Fibroblast of lung (primary cell): ENCODE measurements at regions not wholly inside any gene's neighbourhood (a gene's known extent, or its start where the extent isn't known, plus 50 kb on each side); places are given as distances from the start of the nearest gene placed in this dataset.

Experiments
- DNase-seq, 2 donors: peaks; one replicate each; pipeline versions ENCODE4 v3.0.0 to v3.0.0-alpha.2; 2010; ENCODE audit warnings: low read depth in 2 of 2
- H2AFZ ChIP-seq: 2 replicates; pipeline ENCODE4 v1.5.1; 2012; ENCODE audit warnings: low read length, control low read depth, inconsistent platforms
- H3K27ac ChIP-seq: 2 replicates; pipeline ENCODE4 v1.5.1; 2011; ENCODE audit warnings: low read length, control low read depth; ENCODE audit not compliant: insufficient read depth
- H3K27me3 ChIP-seq: 2 replicates; pipeline ENCODE4 v1.5.1; 2011; ENCODE audit warnings: mild to moderate bottlenecking, low read length; ENCODE audit not compliant: control insufficient read depth, insufficient read depth
- H3K36me3 ChIP-seq: 2 replicates; pipeline ENCODE4 v1.5.1; 2011; ENCODE audit warnings: low read length; ENCODE audit not compliant: control insufficient read depth, insufficient read depth
- H3K4me1 ChIP-seq: 2 replicates; pipeline ENCODE4 v1.5.1; 2011; ENCODE audit warnings: low read length; ENCODE audit not compliant: control insufficient read depth, insufficient read depth; ENCODE audit errors: extremely low read depth
- H3K4me2 ChIP-seq: 2 replicates; pipeline ENCODE4 v1.5.1; 2011; ENCODE audit warnings: low read length, control low read depth; ENCODE audit not compliant: insufficient read depth; ENCODE audit errors: extremely low read depth
- H3K4me3 ChIP-seq, 4 experiments: fragments of 200-600 bp in 1 of 4; sonication (generic) in 1 of 4; replicated peaks in 1 of 4; 2 replicates each; pipeline ENCODE4 v1.5.1; 2011 to 2016; ENCODE audit warnings: low read length in 4 of 4, low read depth in 3 of 4, mild to moderate bottlenecking in 3 of 4, control low read depth in 2 of 4, inconsistent platforms in 1 of 4, mixed read lengths in 1 of 4; ENCODE audit not compliant: insufficient read depth in 1 of 4; ENCODE audit errors: control extremely low read depth in 1 of 4
- H3K79me2 ChIP-seq: 2 replicates; pipeline ENCODE4 v1.5.1; 2012; ENCODE audit warnings: mild to moderate bottlenecking, low read length, inconsistent platforms; ENCODE audit not compliant: control insufficient read depth, insufficient read depth
- H3K9ac ChIP-seq: 2 replicates; pipeline ENCODE4 v1.5.1; 2011; ENCODE audit warnings: mild to moderate bottlenecking, low read length, control low read depth; ENCODE audit not compliant: insufficient read depth
- H3K9me3 ChIP-seq: 2 replicates; pipeline ENCODE4 v1.5.1; 2012; ENCODE audit warnings: low read depth, low read length; ENCODE audit not compliant: control insufficient read depth, insufficient read depth
- H4K20me1 ChIP-seq: 2 replicates; pipeline ENCODE4 v1.5.1; 2011; ENCODE audit warnings: low read length; ENCODE audit not compliant: control insufficient read depth, insufficient read depth; ENCODE audit errors: extremely low read depth
- EZH2 ChIP-seq: IDR thresholded peaks from 2 replicates; pipeline ENCODE4 v1.5.1; 2012; ENCODE audit warnings: low read length, control low read depth, mild to moderate bottlenecking; ENCODE audit errors: missing control alignments
- TF ChIP-seq, protein P1 (sequence below), 2 donors: IDR thresholded peaks in 1 of 2; conservative IDR thresholded peaks in 1 of 2; 1 replicate in 1 of 2; 2 replicates in 1 of 2; pipeline ENCODE4 v1.5.1; 2011 to 2012; ENCODE audit warnings: low read length in 2 of 2, control low read depth in 1 of 2, inconsistent platforms in 1 of 2, low read depth in 1 of 2, mild to moderate bottlenecking in 1 of 2

DNA sequence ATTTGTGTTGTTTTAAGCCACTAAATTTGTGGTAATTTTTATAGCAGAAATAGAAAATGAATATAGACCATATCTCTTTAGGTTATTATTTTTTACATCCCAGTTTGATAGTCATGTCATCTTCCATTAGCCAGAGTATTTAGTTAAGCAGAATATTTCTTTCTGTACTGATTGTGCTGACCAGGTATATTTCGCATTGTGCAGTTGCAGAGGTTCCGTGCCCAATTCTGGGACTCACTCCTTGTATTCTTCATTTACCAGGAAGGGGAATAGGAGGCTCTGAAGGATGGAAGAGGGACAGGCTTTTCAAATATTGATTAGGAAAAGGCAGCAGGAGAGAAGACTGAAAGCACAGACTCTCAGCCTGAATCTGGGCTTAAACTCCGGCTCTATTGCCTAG lies 217.8 kb downstream of the AKAP7 start:
- Histone ChIP-seq H3K27me3 (peaks cover 6% of the 10 kb centered on the region), H3K9ac (no peak overlapping the region), H3K36me3 (no peaks in the 10 kb centered on the region), H3K4me1 (no peaks in the 10 kb centered on the region), H4K20me1 (no peaks in the 10 kb centered on the region), H3K4me3 (no peak overlapping the region), H3K27ac (no peak overlapping the region), H3K79me2 (no peaks in the 10 kb centered on the region), H3K4me2 (no peak overlapping the region), H2AFZ (no peak overlapping the region), H3K9me3 (no peaks in the 10 kb centered on the region)
- TF ChIP-seq, protein P1, sequence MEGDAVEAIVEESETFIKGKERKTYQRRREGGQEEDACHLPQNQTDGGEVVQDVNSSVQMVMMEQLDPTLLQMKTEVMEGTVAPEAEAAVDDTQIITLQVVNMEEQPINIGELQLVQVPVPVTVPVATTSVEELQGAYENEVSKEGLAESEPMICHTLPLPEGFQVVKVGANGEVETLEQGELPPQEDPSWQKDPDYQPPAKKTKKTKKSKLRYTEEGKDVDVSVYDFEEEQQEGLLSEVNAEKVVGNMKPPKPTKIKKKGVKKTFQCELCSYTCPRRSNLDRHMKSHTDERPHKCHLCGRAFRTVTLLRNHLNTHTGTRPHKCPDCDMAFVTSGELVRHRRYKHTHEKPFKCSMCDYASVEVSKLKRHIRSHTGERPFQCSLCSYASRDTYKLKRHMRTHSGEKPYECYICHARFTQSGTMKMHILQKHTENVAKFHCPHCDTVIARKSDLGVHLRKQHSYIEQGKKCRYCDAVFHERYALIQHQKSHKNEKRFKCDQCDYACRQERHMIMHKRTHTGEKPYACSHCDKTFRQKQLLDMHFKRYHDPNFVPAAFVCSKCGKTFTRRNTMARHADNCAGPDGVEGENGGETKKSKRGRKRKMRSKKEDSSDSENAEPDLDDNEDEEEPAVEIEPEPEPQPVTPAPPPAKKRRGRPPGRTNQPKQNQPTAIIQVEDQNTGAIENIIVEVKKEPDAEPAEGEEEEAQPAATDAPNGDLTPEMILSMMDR (conservative IDR thresholded peaks at IDR 0.05 in 1 of 2, IDR thresholded peaks at IDR 0.05 in 1 of 2; ENCODE audit: low read depth in 1 of 2, low read length in 2 of 2), result no peak
- TF ChIP-seq EZH2, result no peak
- DNase-seq, result no peak

DNA sequence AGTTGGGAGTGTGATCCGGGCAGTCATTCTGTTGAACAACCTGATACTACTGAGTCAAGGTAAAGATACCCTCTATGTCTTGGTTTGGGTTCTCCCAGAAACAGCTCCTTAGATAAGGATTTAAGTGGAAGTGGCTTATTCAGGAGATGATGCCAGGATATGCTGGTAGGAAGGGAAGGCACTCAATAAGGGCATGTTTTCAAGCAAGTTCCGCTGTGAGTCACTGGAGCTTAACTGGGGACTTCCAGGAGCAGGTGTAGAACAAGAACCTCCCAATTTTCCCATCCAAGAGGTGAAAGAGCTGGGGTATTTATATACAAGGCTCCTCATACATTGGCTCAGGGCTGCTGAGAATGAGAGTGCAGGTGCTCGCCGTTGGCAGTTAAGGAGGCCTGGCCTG lies 218.6 kb downstream of the AKAP7 start:
- Histone ChIP-seq H3K27ac (no peak overlapping the region), H3K36me3 (no peaks in the 10 kb centered on the region), H3K4me3 (no peak overlapping the region), H3K9me3 (no peaks in the 10 kb centered on the region), H3K9ac (no peak overlapping the region), H3K4me2 (no peak overlapping the region), H2AFZ (no peak overlapping the region), H3K27me3 (peaks cover 2% of the 10 kb centered on the region), H3K79me2 (no peaks in the 10 kb centered on the region), H4K20me1 (no peaks in the 10 kb centered on the region), H3K4me1 (no peaks in the 10 kb centered on the region)
- TF ChIP-seq EZH2, result no peak
- TF ChIP-seq, protein P1 (conservative IDR thresholded peaks at IDR 0.05 in 1 of 2, IDR thresholded peaks at IDR 0.05 in 1 of 2; ENCODE audit: low read depth in 1 of 2, low read length in 2 of 2), result no peak
- no peak for DNase-seq

DNA sequence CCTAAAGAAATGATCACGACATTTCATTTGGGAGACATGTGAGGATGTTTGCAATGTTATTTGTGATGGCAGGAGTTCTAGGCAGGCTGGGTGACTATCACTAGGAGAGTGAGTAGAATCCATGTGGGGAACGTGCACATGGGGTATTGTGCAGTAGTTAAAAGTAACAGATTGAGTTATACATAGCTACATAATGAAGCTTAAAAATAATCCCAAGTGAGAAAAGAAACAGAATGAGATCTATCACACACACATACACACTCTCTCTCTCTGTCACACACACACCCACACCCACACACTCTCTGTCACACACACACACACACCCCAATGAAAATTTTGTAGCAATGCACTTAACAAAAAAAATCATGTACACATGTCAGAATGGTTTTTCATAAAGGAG lies 218.7 kb upstream of the ARG1 start:
- DNase-seq, result no peak
- Histone ChIP-seq H3K27me3 (peaks cover 2% of the 10 kb centered on the region), H3K27ac (no peak overlapping the region), H3K9me3 (no peaks in the 10 kb centered on the region), H3K79me2 (no peaks in the 10 kb centered on the region), H4K20me1 (no peaks in the 10 kb centered on the region), H2AFZ (no peak overlapping the region), H3K9ac (no peak overlapping the region), H3K4me1 (no peaks in the 10 kb centered on the region), H3K4me3 (no peak overlapping the region), H3K36me3 (no peaks in the 10 kb centered on the region), H3K4me2 (no peak overlapping the region)
- TF ChIP-seq EZH2, result no peak
- TF ChIP-seq, protein P1 (conservative IDR thresholded peaks at IDR 0.05 in 1 of 2, IDR thresholded peaks at IDR 0.05 in 1 of 2; ENCODE audit: low read depth in 1 of 2, low read length in 2 of 2), result no peak
